HepG2 (cell line): ENCODE measurements at regions not wholly inside any gene's neighbourhood (a gene's known extent, or its start where the extent isn't known, plus 50 kb on each side); places are given as distances from the start of the nearest gene placed in this dataset.

Experiments used
- ATAC-seq: fragments of 200-7000 bp; cut with Tn5 transposase; 3 replicates; pipeline ENCODE4 v1.9.1; 2020; ENCODE audit warnings: mild to moderate bottlenecking, moderate library complexity
- BruUV-seq: library from RNA; stranded (reverse); fragments of 400-500 nt; replicated peaks from 2 replicates; lab custom pipeline; 2021; lab: Mats Ljungman, UMichigan
- CTCF ChIA-PET: fragments of 300-600 bp; formaldehyde crosslinking; extraction: SDS; loops from one replicate; lab custom pipeline; 2021; ENCODE audit warnings: low total read pairs, inconsistent platforms, low intra/inter-chr PET ratio; lab: Yijun Ruan, JAX
- POLR2A ChIA-PET: fragments of 350-600 bp; sonication (Branson Sonifier 250); formaldehyde crosslinking; loops from one replicate; lab custom pipeline; 2020; ENCODE audit warnings: antibody characterized with exemption, inconsistent platforms; lab: Yijun Ruan, JAX
- DNase-seq: peaks from one replicate; pipeline ENCODE4 v3.0.0-alpha.2; 2015; ENCODE audit warnings: low spot score
- FAIRE-seq: peaks from 3 replicates; lab custom pipeline; 2011; peaks lifted over from hg19 to GRCh38; lab: Jason Lieb, UNC
- H2AFZ ChIP-seq: one replicate; pipeline ENCODE4 v1.6.1; 2011; ENCODE audit warnings: low read length, inconsistent platforms
- H3K27ac ChIP-seq: fragments of 300-600 bp; 3 replicates; pipeline ENCODE4 v1.8.0; 2011; ENCODE audit warnings: mixed run types, mild to moderate bottlenecking, mixed read lengths, low read length, inconsistent platforms; ENCODE audit not compliant: insufficient read depth; ENCODE audit errors: extremely low read length
- H3K27me3 ChIP-seq, 2 experiments: fragments of 200-600 bp in 1 of 2; 2 replicates in 1 of 2; 3 replicates in 1 of 2; pipeline versions ENCODE4 v1.6.0 to v1.8.0; 2011; ENCODE audit warnings: low read length in 2 of 2, mild to moderate bottlenecking in 2 of 2, moderate library complexity in 2 of 2, inconsistent platforms in 1 of 2; ENCODE audit not compliant: insufficient read depth in 2 of 2, control insufficient read depth in 1 of 2
- H3K36me3 ChIP-seq, 2 experiments: fragments of 200-600 bp in 1 of 2; replicated peaks in 1 of 2; 2 replicates in 1 of 2; 3 replicates in 1 of 2; pipeline versions ENCODE4 v1.5.1 to v1.8.0; 2011; ENCODE audit warnings: low read length in 2 of 2, inconsistent platforms in 1 of 2; ENCODE audit not compliant: insufficient read depth in 2 of 2, control insufficient read depth in 1 of 2
- H3K4me1 ChIP-seq: 2 replicates; pipeline ENCODE4 v1.5.1; 2012; ENCODE audit warnings: low read length, inconsistent platforms; ENCODE audit not compliant: insufficient read depth
- H3K4me2 ChIP-seq: 2 replicates; pipeline ENCODE4 v1.6.0; 2011; ENCODE audit warnings: low read depth, low read length, inconsistent platforms
- H3K4me3 ChIP-seq, 3 experiments: fragments of 200-600 bp in 1 of 3; sonication (generic), shearing (Covaris generic) in 1 of 3; replicated peaks in 1 of 3; 2 replicates each; pipeline ENCODE4 v1.5.1; 2011 to 2016; ENCODE audit warnings: low read length in 3 of 3, inconsistent platforms in 2 of 3, low read depth in 2 of 3, mild to moderate bottlenecking in 2 of 3, control low read depth in 1 of 3, mixed read lengths in 1 of 3; ENCODE audit not compliant: insufficient read depth in 1 of 3
- H3K79me2 ChIP-seq: one replicate; pipeline ENCODE4 v1.6.1; 2011; ENCODE audit warnings: low read length, inconsistent platforms; ENCODE audit not compliant: insufficient read depth
- H3K9ac ChIP-seq: 2 replicates; pipeline ENCODE4 v1.6.0; 2011; ENCODE audit warnings: mild to moderate bottlenecking, low read depth, low read length, inconsistent platforms; ENCODE audit not compliant: insufficient read depth
- H3K9me3 ChIP-seq: 2 replicates; pipeline ENCODE4 v1.5.1; 2012; ENCODE audit warnings: mild to moderate bottlenecking, low read length
- H4K20me1 ChIP-seq: 2 replicates; pipeline ENCODE4 v1.6.0; 2011; ENCODE audit warnings: inconsistent platforms, mild to moderate bottlenecking, low read length, moderate library complexity; ENCODE audit not compliant: insufficient read depth
- AKNA ChIP-seq: sonication (generic); formaldehyde crosslinking; IDR thresholded peaks from 2 replicates; pipeline ENCODE4 v1.4.0; 2020; ENCODE audit warnings: missing genetic modification reagents, borderline replicate concordance
- CBX2 ChIP-seq, 2 experiments: fragments of 200-600 bp in 1 of 2; sonication (generic); formaldehyde crosslinking in 1 of 2; IDR thresholded peaks; 2 replicates each; pipeline versions ENCODE4 v1.7.0 to v1.8.1; 2018 to 2022; ENCODE audit warnings: low read depth in 2 of 2, low read length in 1 of 2, mild to moderate bottlenecking in 1 of 2, missing genetic modification reagents in 1 of 2
- CENPT ChIP-seq: sonication (generic); formaldehyde crosslinking; IDR thresholded peaks from 2 replicates; pipeline ENCODE4 v1.8.0; 2022; ENCODE audit warnings: low read depth, mild to moderate bottlenecking, moderate library complexity, missing genetic modification reagents
- GTF2F1 ChIP-seq: fragments of 150-350 bp; IDR thresholded peaks from 2 replicates; pipeline ENCODE4 v1.6.1; 2014; ENCODE audit warnings: low read length
- KLF6 ChIP-seq: IDR thresholded peaks from 2 replicates; pipeline ENCODE4 v1.8.0; 2016; ENCODE audit warnings: missing biosample characterization, missing genetic modification reagents
- SNAPC2 ChIP-seq: sonication (generic); formaldehyde crosslinking; IDR thresholded peaks from 2 replicates; pipeline ENCODE4 v1.8.1; 2022; ENCODE audit warnings: mild to moderate bottlenecking, missing genetic modification reagents
- SOX5 ChIP-seq: IDR thresholded peaks from 2 replicates; pipeline ENCODE4 v1.6.1; 2016; ENCODE audit warnings: borderline replicate concordance
- STAG1 ChIP-seq: sonication (generic); formaldehyde crosslinking; IDR thresholded peaks from 2 replicates; pipeline ENCODE4 v1.4.0; 2020; ENCODE audit warnings: missing genetic modification reagents
- STAT6 ChIP-seq: sonication (generic); formaldehyde crosslinking; IDR thresholded peaks from 2 replicates; pipeline ENCODE4 v1.4.0; 2020; ENCODE audit warnings: missing genetic modification reagents, mild to moderate bottlenecking, borderline replicate concordance
- TBL1XR1 ChIP-seq: fragments of 150-350 bp; IDR thresholded peaks from 2 replicates; pipeline ENCODE4 v1.6.1; 2014; ENCODE audit warnings: borderline replicate concordance, low read length; ENCODE audit not compliant: partially characterized antibody
- ZIK1 ChIP-seq: sonication (generic); formaldehyde crosslinking; IDR thresholded peaks from 2 replicates; pipeline ENCODE4 v1.5.0; 2020; ENCODE audit warnings: mild to moderate bottlenecking, low read depth, missing genetic modification reagents, borderline replicate concordance
- ZNF225 ChIP-seq: sonication (generic); formaldehyde crosslinking; IDR thresholded peaks from 2 replicates; pipeline ENCODE4 v1.4.0; 2020; ENCODE audit warnings: mild to moderate bottlenecking, missing genetic modification reagents
- ZNF317 ChIP-seq: sonication (generic); formaldehyde crosslinking; IDR thresholded peaks from 2 replicates; pipeline ENCODE4 v1.5.0; 2020; ENCODE audit warnings: mild to moderate bottlenecking, missing genetic modification reagents
- ZNF383 ChIP-seq: sonication (generic); formaldehyde crosslinking; IDR thresholded peaks from 2 replicates; pipeline ENCODE4 v1.4.0; 2020; ENCODE audit warnings: missing genetic modification reagents, mild to moderate bottlenecking, borderline replicate concordance
- ZNF772 ChIP-seq: sonication (generic); formaldehyde crosslinking; IDR thresholded peaks from 2 replicates; pipeline ENCODE4 v1.5.0; 2020; ENCODE audit warnings: mild to moderate bottlenecking, missing genetic modification reagents
- ZNF781 ChIP-seq: sonication (generic); formaldehyde crosslinking; IDR thresholded peaks from 2 replicates; pipeline ENCODE4 v1.5.1; 2020; ENCODE audit warnings: borderline replicate concordance, mild to moderate bottlenecking, missing genetic modification reagents; ENCODE audit errors: not compliant biosample characterization
- WGBS: methylation state at CpG from one replicate; pipeline ENCODE4 v1.1.6; 2017; ENCODE audit warnings: low lambda C conversion rate; 5-methylcytosine and 5-hydroxymethylcytosine counted together
- in situ Hi-C: cut with HindIII; loops from 2 replicates; pipeline ENCODE4 v1.10.0; 2017; ENCODE audit warnings: low pct_unique_long_range_greater_than_20kb; ENCODE audit not compliant: extremely low pct_ligation_motif_present
- intact Hi-C: fragments of 100-400 bp; cut with micrococcal nuclease; formaldehyde crosslinking; loops from one replicate; pipeline ENCODE4 v1.10.0; 2022; ENCODE audit not compliant: unreplicated experiment

DNA sequence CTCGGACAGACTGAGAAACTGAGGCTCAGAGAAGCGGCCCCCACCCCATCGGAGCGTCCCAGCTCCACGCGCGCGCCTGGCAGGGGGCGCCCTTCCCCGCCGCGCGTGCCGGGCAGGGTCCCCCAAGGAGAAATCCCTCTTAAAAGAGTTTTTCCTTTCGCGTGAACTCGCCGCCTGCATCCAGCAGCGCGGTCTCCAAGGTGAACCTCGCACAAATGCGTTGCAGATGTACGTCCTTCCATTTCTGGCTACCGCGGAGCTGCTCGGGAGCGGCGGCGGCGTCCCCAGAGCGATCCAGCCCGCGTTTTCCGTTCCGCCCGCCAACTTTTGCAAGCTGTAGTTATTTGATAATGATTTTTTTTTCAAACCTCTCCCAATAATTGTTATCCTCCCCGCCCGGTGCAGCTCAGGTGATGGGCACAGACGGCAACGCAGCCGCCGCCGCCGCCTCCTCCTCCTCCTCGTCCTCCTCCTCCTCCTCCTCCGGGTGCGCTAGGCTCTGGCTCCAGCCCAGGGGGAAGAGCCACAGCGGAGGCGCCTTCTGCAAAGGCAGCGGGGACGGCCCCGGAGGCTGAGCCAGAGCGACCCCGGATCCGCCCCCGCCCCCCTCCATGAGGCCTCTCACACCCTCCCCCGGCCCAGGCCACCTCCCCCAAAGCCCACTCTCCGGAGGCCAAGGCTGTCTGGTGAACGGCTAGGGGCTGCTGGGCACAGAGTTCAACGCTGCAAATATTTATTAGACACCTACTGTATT lies 74.0 kb upstream of the CUX1 start (continued):
- TF ChIP-seq ZNF781 (CRISPR knock-in tag) (no peak), SOX5 (CRISPR knock-in tag) (no peak), KLF6 (no peak), ZNF383 (CRISPR knock-in tag) (no peak), STAG1 (CRISPR knock-in tag) (peak; percentile 34; the same call in 1 of the 2 replicates), AKNA (no peak), ZNF225 (no peak)
- TF ChIP-seq, all 625 proteins: peak for 21

- Histone ChIP-seq H3K79me2 (no peaks in the 10 kb centered on the region), H3K9ac (no peak overlapping the region), H3K4me3 (peak overlapping the region in 2 of 3 experiments; percentile 30 to 65; a peak in 1 of 6 replicates), H3K27me3 (peaks cover 5 to 39% of the 10 kb centered on the region in 2 experiments; a peak in 4 of 5 replicates), H3K36me3 (no peaks in the 10 kb centered on the region), H3K9me3 (no peaks in the 10 kb centered on the region), H3K4me1 (peaks cover 18% of the 10 kb centered on the region), H3K27ac (no peak overlapping the region), H3K4me2 (peak overlapping the region; percentile 78), H2AFZ (no peak overlapping the region), H4K20me1 (no peaks in the 10 kb centered on the region)
- intact Hi-C loops = no loop called here
- CTCF ChIA-PET = interaction anchor here (1.4 kb wide), 1 partner anchor 71 kb away, joined by 4 read pairs; no protein-coding TSS in a partner anchor
- WGBS = 9% methylated on average over 9 of the region's 12 CpGs
- in situ Hi-C loops = loop anchor here (5.0 kb wide), 1 partner anchor 73 kb away; the partner anchor contains the start of gene CUX1
- POLR2A ChIA-PET = no interaction called here
- no TSS peak for BruUV-seq
- ATAC-seq (no peak), FAIRE-seq (no peak), DNase-seq (no peak)
- TF ChIP-seq ZIK1 (CRISPR knock-in tag) (no peak), STAT6 (no peak), SNAPC2 (CRISPR knock-in tag) (no peak), ZNF317 (CRISPR knock-in tag) (no peak), CBX2 (IDR thresholded peaks at IDR 0.05; ENCODE audit: low read depth, low read length) (no peak), CBX2 (CRISPR knock-in tag; IDR thresholded peaks at IDR 0.05; ENCODE audit: low read depth) (no peak), CENPT (no peak), ZNF772 (no peak), TBL1XR1 (no peak), GTF2F1 (no peak)
Measured at GRCh38 chr7:101743995-101744360, 73.4 kb upstream of the CUX1 start.
